HUES64 (cell line): ENCODE measurements at regions not wholly inside any gene's neighbourhood (a gene's known extent, or its start where the extent isn't known, plus 50 kb on each side); places are given as distances from the start of the nearest gene placed in this dataset.

Experiments used
- H3K27ac ChIP-seq: 2 replicates; pipeline ENCODE4 v1.7.0; 2013; ENCODE audit warnings: low read depth, low read length, inconsistent platforms
- H3K27me3 ChIP-seq: 2 replicates; pipeline ENCODE4 v1.6.1; 2013; ENCODE audit warnings: mild to moderate bottlenecking, low read length; ENCODE audit not compliant: insufficient read depth
- H3K36me3 ChIP-seq: 2 replicates; pipeline ENCODE4 v1.6.1; 2013; ENCODE audit warnings: mild to moderate bottlenecking, low read length; ENCODE audit not compliant: insufficient read depth
- H3K4me1 ChIP-seq: 2 replicates; pipeline ENCODE4 v1.6.1; 2013; ENCODE audit warnings: mild to moderate bottlenecking, low read length, moderate library complexity; ENCODE audit not compliant: insufficient read depth
- H3K4me3 ChIP-seq: 2 replicates; pipeline ENCODE4 v1.5.1; 2013; ENCODE audit warnings: mild to moderate bottlenecking, low read length, moderate library complexity
- H3K9ac ChIP-seq: 2 replicates; pipeline ENCODE4 v1.6.1; 2013; ENCODE audit warnings: mild to moderate bottlenecking, low read depth, low read length
- H3K9me3 ChIP-seq: 2 replicates; pipeline ENCODE4 v1.6.1; 2013; ENCODE audit warnings: low read depth, low read length; ENCODE audit not compliant: insufficient read depth
- WGBS: fragments of 150-250, 120-280 bp; methylation state at CpG from one replicate; pipeline ENCODE4 v1.1.7; 2013; ENCODE audit warnings: missing lambda C conversion rate; 5-methylcytosine and 5-hydroxymethylcytosine counted together

GRCh38 chr17:14704121-14704520, 403.2 kb downstream of the HS3ST3B1 start:
- no peaks in the 10 kb centered on the region for H3K36me3 ChIP-seq
- H3K27ac ChIP-seq, result no peak overlapping the region
- H3K4me3 ChIP-seq, result no peak overlapping the region
- WGBS, result 95% methylated on average over 5 of the region's 6 CpGs
- H3K4me1 ChIP-seq, result peaks cover 19% of the 10 kb centered on the region
- no peak overlapping the region for H3K9ac ChIP-seq
- no peaks in the 10 kb centered on the region for H3K9me3 ChIP-seq
- no peaks in the 10 kb centered on the region for H3K27me3 ChIP-seq

- Histone ChIP-seq H3K9ac (no peak overlapping the region), H3K27ac (no peak overlapping the region), H3K27me3 (no peaks in the 10 kb centered on the region), H3K9me3 (no peaks in the 10 kb centered on the region), H3K36me3 (no peaks in the 10 kb centered on the region), H3K4me3 (no peak overlapping the region), H3K4me1 (peaks cover 27% of the 10 kb centered on the region)
- WGBS, result 100% methylated on average over 1 of the region's 1 CpG
These were observed 401.0 kb downstream of the HS3ST3B1 start for GRCh38 chr17:14701886-14702285.

- Histone ChIP-seq H3K9me3 (no peaks in the 10 kb centered on the region), H3K27me3 (no peaks in the 10 kb centered on the region), H3K9ac (no peak overlapping the region), H3K4me3 (no peak overlapping the region), H3K4me1 (peaks cover 27% of the 10 kb centered on the region), H3K27ac (no peak overlapping the region), H3K36me3 (no peaks in the 10 kb centered on the region)
- WGBS, result 50% methylated on average over 1 of the region's 1 CpG
These were observed 398.8 kb downstream of the HS3ST3B1 start for GRCh38 chr17:14699574-14700185.

GRCh38 chr17:14693382-14693781, 392.5 kb downstream of the HS3ST3B1 start:
- Histone ChIP-seq H3K4me3 (no peak overlapping the region), H3K36me3 (no peaks in the 10 kb centered on the region), H3K27ac (no peak overlapping the region), H3K9ac (no peak overlapping the region), H3K9me3 (peaks cover 3% of the 10 kb centered on the region), H3K27me3 (no peaks in the 10 kb centered on the region), H3K4me1 (peaks cover 1% of the 10 kb centered on the region; the same call in 1 of the 2 replicates)
- 100% methylated on average over 1 of the region's 1 CpG for WGBS

- no peak overlapping the region for H3K27ac ChIP-seq
- peaks cover 3% of the 10 kb centered on the region for H3K9me3 ChIP-seq
- H3K4me1 ChIP-seq, result no peaks in the 10 kb centered on the region
- no peak overlapping the region for H3K9ac ChIP-seq
- H3K36me3 ChIP-seq, result no peaks in the 10 kb centered on the region
- WGBS, result no CpG with 5 or more reads among the region's 2 CpGs
- H3K27me3 ChIP-seq, result no peaks in the 10 kb centered on the region
- H3K4me3 ChIP-seq, result no peak overlapping the region
These were observed 389.8 kb downstream of the HS3ST3B1 start for GRCh38 chr17:14690704-14691103.

- Histone ChIP-seq H3K9me3 (peaks cover 3% of the 10 kb centered on the region), H3K4me1 (no peaks in the 10 kb centered on the region)
- WGBS, result 86% methylated on average over 3 of the region's 3 CpGs
These were observed 387.3 kb downstream of the HS3ST3B1 start for GRCh38 chr17:14688134-14688533.

GRCh38 chr17:14672830-14673229, 371.9 kb downstream of the HS3ST3B1 start:
- no peak overlapping the region for H3K27ac ChIP-seq
- H3K27me3 ChIP-seq, result no peaks in the 10 kb centered on the region
- WGBS, result 67% methylated on average over 4 of the region's 4 CpGs
- H3K9me3 ChIP-seq, result 0 out of 2 replicates have a peak, but pooled peaks cover 3% of the 10 kb centered on the region
- no peaks in the 10 kb centered on the region for H3K36me3 ChIP-seq
- no peak overlapping the region for H3K9ac ChIP-seq
- H3K4me1 ChIP-seq, result peaks cover 7% of the 10 kb centered on the region; the same call in 1 of the 2 replicates
- no peak overlapping the region for H3K4me3 ChIP-seq

More at GRCh38 chr17:14688134-14688533, 387.3 kb downstream of the HS3ST3B1 start:
- no peak overlapping the region for H3K9ac ChIP-seq
- H3K4me3 ChIP-seq, result no peak overlapping the region
- no peak overlapping the region for H3K27ac ChIP-seq
- no peaks in the 10 kb centered on the region for H3K27me3 ChIP-seq
- H3K36me3 ChIP-seq, result no peaks in the 10 kb centered on the region

DNA sequence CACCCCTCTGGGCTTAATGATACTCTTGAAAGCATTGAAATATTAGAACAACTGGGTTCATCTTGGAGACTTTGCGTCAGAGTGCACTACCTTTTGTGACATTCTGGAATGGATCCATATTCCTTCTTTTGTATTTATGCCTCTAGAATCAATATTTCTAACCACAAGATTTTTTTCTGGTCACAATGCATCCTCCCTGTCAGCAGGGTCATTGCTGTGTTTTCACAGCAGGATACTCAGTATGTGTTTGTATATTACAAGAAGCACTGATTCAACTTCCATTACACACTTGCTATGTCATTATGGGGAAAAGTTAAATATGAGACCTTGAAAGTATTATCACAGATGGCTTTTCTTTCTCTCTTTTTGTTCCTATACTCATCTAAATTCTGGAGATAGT, 370.0 kb downstream of the HS3ST3B1 start:
- Histone ChIP-seq H3K4me1 (peaks cover 7% of the 10 kb centered on the region; the same call in 1 of the 2 replicates), H3K9me3 (no peaks in the 10 kb centered on the region), H3K36me3 (no peaks in the 10 kb centered on the region), H3K27ac (no peak overlapping the region), H3K9ac (no peak overlapping the region), H3K27me3 (no peaks in the 10 kb centered on the region), H3K4me3 (no peak overlapping the region)
- WGBS, result 83% methylated on average over 1 of the region's 1 CpG

DNA sequence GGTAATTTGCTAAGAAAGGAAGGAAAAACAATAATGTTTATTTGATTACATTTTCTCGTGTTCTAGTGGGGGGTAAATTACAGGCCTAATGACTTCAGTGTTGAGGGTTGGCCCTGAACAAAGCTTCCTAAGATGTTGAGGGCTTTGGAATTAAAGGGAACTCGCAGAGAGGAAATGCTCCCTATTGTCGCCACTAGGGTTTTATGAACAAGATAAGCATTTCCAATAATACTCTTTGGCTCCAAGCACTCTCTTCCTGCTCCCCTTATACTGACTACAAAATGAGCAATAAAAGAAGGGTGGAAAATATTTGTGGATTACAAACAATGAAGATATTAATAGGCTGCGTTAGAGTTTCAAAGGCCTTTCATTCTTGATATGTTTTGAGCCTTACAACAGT, 363.6 kb downstream of the HS3ST3B1 start:
- 62% methylated on average over 4 of the region's 4 CpGs for WGBS
- no peak overlapping the region for H3K4me3 ChIP-seq

GRCh38 chr17:14641117-14641516, 340.2 kb downstream of the HS3ST3B1 start:
- Histone ChIP-seq H3K9me3 (no peaks in the 10 kb centered on the region), H3K27me3 (no peaks in the 10 kb centered on the region), H3K4me3 (no peak overlapping the region), H3K4me1 (no peaks in the 10 kb centered on the region), H3K27ac (no peak overlapping the region), H3K9ac (no peak overlapping the region), H3K36me3 (no peaks in the 10 kb centered on the region)
- 60% methylated on average over 1 of the region's 1 CpG for WGBS

More for the DNA sequence above, 363.6 kb downstream of the HS3ST3B1 start:
- H3K4me1 ChIP-seq, result peaks cover 5% of the 10 kb centered on the region; the same call in 1 of the 2 replicates
- no peaks in the 10 kb centered on the region for H3K9me3 ChIP-seq
- no peak overlapping the region for H3K9ac ChIP-seq
- H3K36me3 ChIP-seq, result no peaks in the 10 kb centered on the region
- H3K27me3 ChIP-seq, result no peaks in the 10 kb centered on the region
- no peak overlapping the region for H3K27ac ChIP-seq

DNA sequence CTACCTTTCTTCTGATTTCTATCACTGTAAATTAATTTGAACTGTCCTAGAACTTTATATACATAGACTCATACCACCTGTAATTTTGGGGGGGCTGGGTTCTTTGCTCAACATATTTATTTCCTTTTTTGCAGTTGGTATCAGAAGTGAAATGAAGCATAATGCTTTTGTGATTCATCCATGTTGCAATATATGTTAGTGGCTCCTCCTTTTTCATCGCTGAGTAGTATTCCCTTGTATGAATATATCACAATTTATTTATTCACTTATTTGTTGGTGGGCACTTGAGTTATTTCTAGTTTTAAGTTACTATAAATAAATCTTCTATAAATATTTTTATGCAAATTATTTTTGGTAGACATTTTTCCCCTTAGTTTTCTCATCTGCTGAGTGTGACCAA, 336.4 kb downstream of the HS3ST3B1 start:
- Histone ChIP-seq H3K9ac (no peak overlapping the region), H3K9me3 (no peaks in the 10 kb centered on the region), H3K36me3 (no peaks in the 10 kb centered on the region), H3K4me1 (no peaks in the 10 kb centered on the region), H3K27ac (no peak overlapping the region), H3K27me3 (no peaks in the 10 kb centered on the region), H3K4me3 (no peak overlapping the region)
- no CpG with 5 or more reads among the region's 1 CpG for WGBS

- H3K9ac ChIP-seq, result no peak overlapping the region
- H3K27ac ChIP-seq, result no peak overlapping the region
- H3K4me1 ChIP-seq, result no peaks in the 10 kb centered on the region
- H3K4me3 ChIP-seq, result no peak overlapping the region
- WGBS, result 97% methylated on average over 3 of the region's 4 CpGs
- no peaks in the 10 kb centered on the region for H3K36me3 ChIP-seq
- no peaks in the 10 kb centered on the region for H3K27me3 ChIP-seq
- no peaks in the 10 kb centered on the region for H3K9me3 ChIP-seq
These were observed 329.7 kb downstream of the HS3ST3B1 start for GRCh38 chr17:14630621-14631020.
